Fibroblast of peridontal ligament (primary cell): ENCODE measurements at regions not wholly inside any gene's neighbourhood (a gene's known extent, or its start where the extent isn't known, plus 50 kb on each side); places are given as distances from the start of the nearest gene placed in this dataset.

Experiments used
- DNase-seq: peaks from one replicate; pipeline ENCODE4 v3.0.0-alpha.2; 2010; ENCODE audit errors: extremely low read depth

- DNase-seq, result no peak
Observed at GRCh38 chr14:98743536-98743935, 528.5 kb downstream of the BCL11B start.

- DNase-seq, result no peak
Observed at GRCh38 chr14:98748966-98749365, 523.0 kb downstream of the BCL11B start.

GRCh38 chr14:98751110-98751509 lies 520.9 kb downstream of the BCL11B start:
- DNase-seq, result no peak

- no peak for DNase-seq
Observed at GRCh38 chr14:98752660-98753059, 519.3 kb downstream of the BCL11B start.

- DNase-seq, result no peak
Observed at GRCh38 chr14:98754343-98755020, 517.5 kb downstream of the BCL11B start.

- DNase-seq, result no peak
Observed at GRCh38 chr14:98756749-98757148, 515.2 kb downstream of the BCL11B start.

- no peak for DNase-seq
Observed at GRCh38 chr14:98758440-98758839, 513.6 kb downstream of the BCL11B start.

GRCh38 chr14:98761993-98762392 lies 510.0 kb downstream of the BCL11B start:
- DNase-seq, result no peak

GRCh38 chr14:98766818-98767217 lies 505.2 kb downstream of the BCL11B start:
- no peak for DNase-seq

GRCh38 chr14:98769326-98769725 lies 502.7 kb downstream of the BCL11B start:
- DNase-seq, result no peak

- DNase-seq, result no peak
Observed at GRCh38 chr14:98770151-98770550, 501.8 kb downstream of the BCL11B start.

- no peak for DNase-seq
Observed at GRCh38 chr14:98773814-98774213, 498.2 kb downstream of the BCL11B start.

GRCh38 chr14:98775892-98776291 lies 496.1 kb downstream of the BCL11B start:
- DNase-seq, result no peak

- no peak for DNase-seq
Observed at GRCh38 chr14:98782062-98782461, 489.9 kb downstream of the BCL11B start.

- no peak for DNase-seq
Observed at GRCh38 chr14:98785578-98785977, 486.4 kb downstream of the BCL11B start.

GRCh38 chr14:98786456-98786855 lies 485.5 kb downstream of the BCL11B start:
- no peak for DNase-seq

- DNase-seq, result no peak
Observed at GRCh38 chr14:98791661-98792060, 480.3 kb downstream of the BCL11B start.

- DNase-seq, result no peak
Observed at GRCh38 chr14:98792171-98792570, 479.8 kb downstream of the BCL11B start.

- no peak for DNase-seq
Observed at GRCh38 chr14:98798099-98798498, 473.9 kb downstream of the BCL11B start.

- DNase-seq, result no peak
Observed at GRCh38 chr14:98799891-98800290, 472.1 kb downstream of the BCL11B start.

- no peak for DNase-seq
Observed at GRCh38 chr14:98802044-98802443, 470.0 kb downstream of the BCL11B start.

- DNase-seq, result no peak
Observed at GRCh38 chr14:98803196-98803595, 468.8 kb downstream of the BCL11B start.

GRCh38 chr14:98808494-98809407 lies 463.2 kb downstream of the BCL11B start:
- DNase-seq, result no peak
